ENCODE measurements at regions not wholly inside any gene's neighbourhood (a gene's known extent, or its start where the extent isn't known, plus 50 kb on each side); places are given as distances from the start of the nearest gene placed in this dataset.

DNA sequence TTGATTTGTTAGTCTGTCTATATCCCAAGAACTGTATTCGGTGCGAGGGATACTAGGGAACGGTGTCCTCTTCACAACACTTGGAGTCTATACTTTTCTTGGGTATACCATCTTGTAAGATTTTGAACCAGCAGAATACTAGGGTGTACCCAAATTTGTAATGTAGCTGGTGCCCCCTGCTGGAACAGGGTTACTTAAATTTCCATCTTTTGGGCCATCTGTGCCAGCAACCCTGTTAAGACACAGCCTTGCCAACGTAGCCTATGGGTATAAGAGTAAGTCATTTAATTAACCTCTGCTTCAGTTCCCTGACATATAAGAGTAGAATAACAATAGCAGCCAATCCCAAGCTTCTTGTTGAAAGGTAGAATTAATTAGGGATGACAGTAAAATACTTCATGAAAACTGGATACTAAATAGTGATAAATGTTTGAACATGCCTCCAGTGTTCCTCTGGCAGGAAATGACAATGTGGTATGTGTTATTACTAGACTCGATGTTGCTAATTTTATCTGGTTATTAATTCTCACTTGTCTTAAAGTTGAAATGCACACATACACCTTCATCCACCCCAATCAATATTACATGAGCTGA is 607.6 kb downstream of the FGF9 start:
- peak; percentile 8 for DNase-seq (ENCODE audit: low read depth)

DNA sequence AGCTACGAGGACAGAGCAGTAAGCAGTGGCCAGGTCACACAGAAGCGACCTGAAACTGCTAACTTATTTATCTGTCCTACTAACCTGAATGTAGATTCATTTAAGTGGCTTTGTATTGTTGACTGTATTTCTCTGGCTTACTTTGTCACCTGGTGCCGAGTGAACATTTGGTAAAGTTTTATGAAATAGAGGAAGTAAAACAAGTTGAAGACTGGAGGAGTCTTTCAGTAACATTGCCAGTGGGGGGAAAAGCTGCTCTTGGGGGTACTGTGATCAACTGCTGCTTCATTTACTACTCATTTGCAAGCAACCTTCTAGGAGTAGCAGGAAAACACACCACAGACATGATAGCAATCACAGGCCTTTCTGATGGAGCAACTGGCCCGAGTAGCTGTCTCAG is 615.0 kb downstream of the FGF9 start:
- DNase-seq (ENCODE audit: low read depth): no peak

DNA sequence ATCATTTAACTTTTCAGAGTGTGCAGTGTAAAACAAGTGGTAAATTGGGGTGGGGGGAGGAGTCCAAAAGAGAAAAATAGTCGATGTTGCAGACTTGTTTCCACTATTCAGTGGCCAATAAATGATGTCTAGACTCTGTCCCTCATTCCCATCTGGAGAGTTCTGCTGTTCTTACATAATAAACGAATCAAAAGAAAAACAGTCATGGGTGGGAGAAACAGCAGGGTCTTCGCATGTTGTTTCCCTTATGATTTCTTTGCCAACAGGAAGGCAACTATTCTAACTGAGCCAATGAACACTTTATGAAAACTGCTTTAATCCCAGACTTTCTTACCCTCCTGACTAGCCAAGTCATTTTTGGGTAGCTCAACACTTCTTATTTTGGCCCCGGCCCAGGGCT is 615.5 kb downstream of the FGF9 start:
- no peak for DNase-seq (ENCODE audit: low read depth)

DNA sequence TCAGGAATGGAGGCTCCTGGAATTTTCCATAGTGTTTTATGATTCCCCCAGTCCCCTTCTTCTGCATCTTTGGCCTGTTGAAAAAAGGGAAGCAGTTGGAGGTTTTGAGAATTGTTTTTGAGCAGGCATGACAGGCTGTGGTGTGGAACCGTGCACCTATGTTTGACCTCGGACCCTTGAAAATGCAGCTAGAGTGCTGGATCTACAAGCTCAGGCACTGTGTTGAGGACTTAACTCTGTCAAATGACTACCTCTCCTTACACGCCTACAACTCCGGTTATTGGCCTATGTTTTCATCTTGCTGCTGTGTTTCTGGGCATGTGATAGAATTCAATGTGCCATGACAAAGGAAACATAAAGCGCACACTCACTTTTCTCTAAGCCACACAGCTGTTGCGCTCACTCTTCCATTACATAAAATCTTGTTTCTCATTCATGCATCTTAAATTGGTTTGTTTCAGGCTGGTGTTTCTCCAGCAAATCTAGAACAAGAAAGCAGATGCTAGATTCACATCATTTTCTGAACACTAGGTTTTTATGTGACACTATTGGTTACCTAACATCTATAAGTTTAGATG is 616.6 kb downstream of the FGF9 start:
- no peak for DNase-seq (ENCODE audit: low read depth)

DNA sequence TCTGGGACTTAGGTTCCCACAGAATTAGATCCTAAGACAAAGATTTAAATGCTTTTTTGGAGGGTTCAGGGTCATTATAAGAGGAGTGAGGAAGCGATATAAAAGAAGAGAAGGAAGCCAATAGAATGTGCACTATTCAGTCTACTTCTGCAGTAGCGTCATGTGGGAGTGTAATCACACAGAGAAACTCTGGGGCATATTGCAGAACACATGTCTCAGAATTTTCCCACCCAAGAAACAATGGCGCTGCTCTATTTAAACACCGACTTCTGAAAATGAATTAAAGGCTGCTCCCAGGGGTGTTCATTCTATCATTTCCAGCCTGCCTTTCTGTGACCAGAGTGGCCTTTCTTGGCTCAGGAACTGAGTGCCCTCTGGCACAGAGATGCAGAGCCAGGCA is 617.6 kb downstream of the FGF9 start:
- DNase-seq (ENCODE audit: low read depth): no peak

DNA sequence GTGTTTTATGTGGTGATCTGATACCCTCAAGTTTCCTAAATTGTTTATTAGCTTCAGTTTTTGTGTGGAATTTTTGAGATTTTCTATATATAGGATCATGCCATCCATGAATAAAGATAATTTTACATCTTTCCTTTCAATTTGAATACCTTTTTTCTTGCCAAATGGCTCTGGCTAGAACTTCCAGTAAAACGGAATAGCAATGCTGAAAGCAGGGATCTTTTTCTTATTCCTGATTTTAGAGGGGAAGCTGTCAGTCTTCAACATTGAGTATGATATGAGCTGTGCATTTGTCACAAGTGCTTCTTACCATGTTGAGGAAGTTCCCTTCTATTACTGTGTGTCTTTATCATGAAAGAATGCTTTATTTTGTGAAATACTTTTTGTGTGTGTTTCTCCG is 618.8 kb downstream of the FGF9 start:
- no peak for DNase-seq (ENCODE audit: low read depth)

DNA sequence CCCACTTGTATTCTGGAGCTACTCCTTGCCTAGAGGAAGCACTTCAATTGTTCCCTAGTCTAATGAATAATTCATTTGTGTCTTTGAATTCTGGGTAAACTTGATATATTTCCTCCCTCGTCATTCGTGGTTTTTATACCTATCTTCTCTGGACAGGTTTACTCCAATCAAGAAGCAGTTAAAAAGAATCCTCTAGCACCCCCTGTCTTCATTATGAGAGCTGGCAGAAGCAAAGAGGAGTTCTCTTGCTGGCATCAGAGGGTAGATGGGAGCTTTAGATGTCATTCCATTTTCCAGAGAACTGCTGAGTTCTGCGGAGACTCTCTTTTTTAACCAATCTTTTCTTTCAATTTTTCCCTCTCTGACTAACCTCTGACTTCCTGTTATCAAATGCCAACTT is 627.7 kb downstream of the FGF9 start:
- no peak for DNase-seq (ENCODE audit: low read depth)

DNA sequence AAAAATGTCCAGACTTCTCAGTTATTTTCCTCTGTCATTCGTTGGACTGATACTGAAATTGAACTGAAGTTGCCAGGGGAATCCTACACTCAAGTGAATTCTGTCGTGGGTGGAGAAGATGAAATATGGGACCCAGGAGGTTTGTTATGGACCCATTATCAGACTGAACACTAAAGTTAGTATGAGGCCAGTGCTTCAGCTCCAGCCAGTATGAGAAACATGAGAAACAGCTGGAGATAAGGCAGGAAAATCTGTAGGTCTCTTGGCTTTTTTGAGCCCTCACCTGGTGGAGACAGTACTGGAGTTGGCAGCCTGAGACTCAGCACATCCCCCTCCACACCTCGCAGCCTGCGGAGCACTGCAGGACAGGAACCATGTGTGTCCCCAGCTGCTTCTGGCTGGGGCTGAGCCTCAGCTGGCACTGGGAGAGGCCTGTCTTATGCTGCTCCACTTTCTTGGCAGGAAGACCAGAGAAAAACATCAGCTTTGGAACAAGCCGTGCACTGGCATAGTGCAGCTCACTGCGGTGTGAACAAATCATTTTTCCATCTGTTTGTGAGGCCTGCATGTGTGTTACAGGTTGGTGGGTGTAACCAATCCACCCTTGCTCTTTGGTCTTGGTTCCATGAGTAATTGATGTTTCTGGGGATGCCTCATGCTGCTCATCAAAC is 641.0 kb downstream of the FGF9 start:
- DNase-seq (ENCODE audit: low read depth): no peak

DNA sequence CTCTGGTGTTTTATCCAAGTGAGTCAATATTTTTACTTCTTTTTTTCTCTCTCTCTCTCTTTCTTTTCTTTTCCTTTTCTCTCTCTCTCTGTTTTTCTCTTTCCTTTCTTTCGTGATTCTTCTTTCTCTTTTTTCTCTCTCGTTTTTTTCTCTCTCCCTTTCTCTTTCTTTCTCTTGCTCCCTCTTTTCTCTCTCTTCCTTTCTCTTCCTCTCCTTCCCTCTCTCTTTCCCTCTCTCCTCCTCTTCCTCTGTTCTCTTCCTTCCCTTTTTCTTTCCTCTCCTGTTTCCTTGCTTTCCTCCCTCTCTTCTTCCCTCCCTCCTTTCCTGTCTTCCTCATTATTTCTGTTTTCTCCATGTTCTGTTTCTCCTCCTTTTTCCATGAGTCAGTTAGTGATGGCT is 641.5 kb downstream of the FGF9 start:
- DNase-seq (ENCODE audit: low read depth): no peak

DNA sequence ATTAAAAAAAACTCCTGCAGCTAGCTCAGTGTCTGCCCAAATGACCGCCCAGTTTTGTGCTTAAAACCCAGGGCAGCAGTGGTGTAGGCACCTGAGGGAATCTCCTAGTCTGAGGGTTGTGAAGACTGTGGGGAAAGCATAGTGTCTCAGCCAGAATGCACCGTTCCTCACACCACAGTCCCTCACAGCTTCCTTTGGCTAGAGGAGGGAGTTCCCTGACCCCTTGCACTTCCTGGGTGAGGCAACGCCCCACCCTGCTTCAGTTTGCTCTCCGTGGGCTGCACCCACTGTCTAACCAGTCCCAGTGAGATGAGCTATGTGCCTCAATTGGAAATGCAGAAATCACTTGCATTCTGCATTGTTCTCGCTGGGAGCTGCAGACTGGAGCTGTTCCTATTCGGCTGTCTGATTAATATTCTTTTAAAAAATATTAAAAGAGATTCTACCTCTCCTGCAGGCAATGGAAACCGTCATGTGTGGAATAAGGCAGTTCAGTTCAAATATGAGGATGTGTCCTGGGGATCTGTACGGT is 645.7 kb downstream of the FGF9 start:
- DNase-seq (ENCODE audit: low read depth): no peak

DNA sequence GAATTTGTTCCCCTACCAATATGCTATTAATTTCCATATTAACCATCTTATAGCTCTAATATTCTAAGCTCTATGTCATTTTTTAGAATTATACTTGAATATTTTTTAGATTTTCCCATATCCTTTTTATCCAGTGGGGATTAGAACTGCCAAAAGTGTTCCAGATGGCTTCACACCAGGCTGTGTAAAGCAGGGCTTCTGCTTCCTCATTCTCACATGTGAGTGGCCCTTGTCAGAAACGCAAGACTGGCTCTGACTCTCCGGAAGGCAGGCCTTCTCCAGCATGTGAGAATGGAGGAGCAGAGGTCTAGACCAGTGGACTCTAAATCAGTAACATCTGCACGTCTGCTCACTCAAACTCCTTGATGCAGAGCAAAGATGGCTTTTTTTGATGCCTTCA is 650.1 kb downstream of the FGF9 start:
- DNase-seq (ENCODE audit: low read depth): no peak

DNA sequence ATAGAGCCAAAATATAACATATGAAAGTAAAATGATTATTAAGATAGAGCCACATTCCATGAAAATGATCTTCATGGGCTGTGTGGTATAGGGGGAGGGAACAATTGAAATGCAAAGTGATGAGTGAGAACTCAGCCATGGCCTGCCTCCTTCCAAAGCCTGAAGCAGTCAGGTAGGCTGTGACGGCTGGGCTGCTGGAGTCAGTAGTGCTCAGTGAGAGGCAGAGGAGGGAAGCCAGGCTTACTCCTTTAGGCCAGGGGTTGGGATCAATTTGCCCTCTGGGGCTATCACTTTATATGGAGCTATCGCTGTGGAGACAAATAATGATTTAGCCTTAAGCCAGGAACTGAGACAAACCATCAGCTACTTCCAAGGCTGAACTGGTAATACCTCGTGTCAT is 654.9 kb downstream of the FGF9 start:
- no peak for DNase-seq (ENCODE audit: low read depth)

DNA sequence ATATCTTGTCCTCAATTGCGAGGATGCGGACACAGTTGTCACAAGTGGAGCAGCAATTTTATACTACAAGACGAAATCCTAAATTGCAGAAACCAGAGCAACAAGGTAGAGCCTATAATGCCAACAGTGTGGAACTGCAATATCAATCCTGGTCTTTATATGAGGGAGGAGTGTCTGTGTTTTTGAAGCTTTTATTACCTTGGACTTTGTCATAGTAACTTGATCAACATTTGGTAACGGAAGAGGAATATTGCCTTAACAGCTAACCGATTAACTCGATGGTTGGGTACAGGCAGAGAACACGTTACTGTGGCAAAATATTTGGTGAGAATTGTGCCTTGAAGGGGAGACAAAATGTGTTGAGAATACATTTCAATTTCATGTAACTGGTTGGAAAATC is 661.5 kb downstream of the FGF9 start:
- DNase-seq (ENCODE audit: low read depth): no peak

DNA sequence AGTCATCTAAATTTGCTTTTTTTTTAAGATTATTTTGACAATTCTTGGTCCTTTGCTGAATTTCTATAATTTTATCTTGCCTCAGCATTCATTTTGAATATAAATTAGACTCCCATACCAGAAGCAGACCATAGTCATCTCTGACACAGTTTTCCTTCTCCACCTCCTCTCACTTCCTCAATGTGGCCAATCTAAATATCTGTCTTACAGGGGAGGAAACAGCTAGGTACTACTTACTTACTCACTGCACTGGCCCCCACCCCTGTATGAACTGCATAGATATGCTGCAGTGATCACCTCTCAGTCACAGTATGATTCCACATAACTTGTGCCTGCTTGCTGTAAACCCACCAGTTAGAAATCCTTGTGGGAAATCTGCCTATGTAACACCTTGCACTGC is 665.6 kb downstream of the FGF9 start:
- no peak for DNase-seq (ENCODE audit: low read depth)

DNA sequence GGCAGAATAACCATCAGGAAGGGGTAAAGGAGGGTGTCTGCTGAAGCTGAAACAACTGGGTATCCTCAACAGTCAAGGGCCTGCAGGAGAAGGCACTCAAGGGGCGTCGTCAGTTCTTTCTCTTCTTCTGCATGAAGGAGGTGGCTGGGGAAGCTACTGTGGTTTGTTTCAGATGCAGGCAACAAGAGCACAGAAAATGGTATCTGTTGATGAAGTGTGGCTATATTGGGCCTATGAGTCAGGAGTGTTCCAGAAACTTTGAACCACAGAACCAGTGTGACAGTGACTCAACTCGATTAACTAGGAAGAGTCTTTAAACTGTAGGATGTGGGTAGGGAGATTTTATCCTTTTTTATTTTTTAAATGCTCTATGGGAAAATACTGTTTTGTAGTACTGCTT is 686.3 kb downstream of the FGF9 start:
- DNase-seq (ENCODE audit: low read depth): peak; percentile 64

DNA sequence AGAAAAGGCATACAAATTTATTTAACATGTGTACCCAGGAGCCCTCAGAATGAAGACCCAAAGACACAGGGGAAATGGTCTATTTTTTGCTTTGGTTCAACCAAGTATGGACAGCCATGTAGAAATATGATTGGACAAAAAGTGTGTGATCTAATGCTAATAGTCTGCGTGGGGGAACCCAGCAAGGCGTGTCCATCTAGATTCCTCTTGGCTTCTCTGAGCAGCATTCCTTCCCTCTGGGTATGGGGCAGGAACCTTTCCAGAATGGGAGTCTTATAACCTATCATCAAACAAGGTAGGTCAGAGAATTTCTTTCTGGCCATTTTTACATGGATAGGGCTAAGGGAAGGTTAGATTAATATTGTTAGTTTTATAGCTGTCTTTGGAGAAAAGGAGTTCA is 698.2 kb downstream of the FGF9 start:
- no peak for DNase-seq (ENCODE audit: low read depth)

DNA sequence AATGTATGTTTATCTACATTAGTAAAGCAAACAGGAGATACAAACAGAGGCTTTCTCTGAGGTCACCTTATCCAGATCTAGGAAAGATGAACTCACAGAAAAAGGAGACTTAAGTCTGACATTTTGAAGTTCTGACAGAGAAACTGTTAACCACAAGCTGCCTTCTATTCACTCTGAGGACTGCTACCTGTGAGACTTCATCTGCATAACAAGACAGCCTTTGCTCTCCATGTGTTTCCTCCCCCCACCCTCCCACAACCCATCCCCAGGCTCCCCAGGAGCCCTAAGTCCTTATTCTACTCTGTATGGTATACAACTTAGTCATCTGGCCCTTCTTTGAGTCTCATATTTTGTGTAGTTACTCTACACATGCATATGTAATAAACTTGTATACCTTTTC is 699.0 kb downstream of the FGF9 start:
- DNase-seq (ENCODE audit: low read depth): no peak

DNA sequence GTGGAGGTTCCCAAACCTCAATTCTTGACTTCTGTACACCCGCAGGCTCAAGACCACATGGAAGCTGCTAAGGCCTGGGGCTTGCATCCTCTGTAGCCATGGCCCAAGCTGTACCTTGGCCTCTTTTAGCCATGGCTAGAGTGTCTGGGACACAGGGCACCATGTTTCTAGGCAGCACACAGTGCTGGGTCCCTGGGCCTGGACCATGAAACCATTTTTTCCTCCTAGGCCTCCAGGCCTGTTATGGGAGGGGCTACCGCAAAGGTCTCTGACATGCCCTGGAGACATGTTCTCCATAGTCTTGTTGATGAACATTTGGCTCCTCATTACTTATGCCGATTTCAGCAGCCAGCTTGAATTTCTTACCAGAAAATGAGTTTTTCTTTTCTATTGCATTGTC is 701.4 kb downstream of the FGF9 start:
- no peak for DNase-seq (ENCODE audit: low read depth)

DNA sequence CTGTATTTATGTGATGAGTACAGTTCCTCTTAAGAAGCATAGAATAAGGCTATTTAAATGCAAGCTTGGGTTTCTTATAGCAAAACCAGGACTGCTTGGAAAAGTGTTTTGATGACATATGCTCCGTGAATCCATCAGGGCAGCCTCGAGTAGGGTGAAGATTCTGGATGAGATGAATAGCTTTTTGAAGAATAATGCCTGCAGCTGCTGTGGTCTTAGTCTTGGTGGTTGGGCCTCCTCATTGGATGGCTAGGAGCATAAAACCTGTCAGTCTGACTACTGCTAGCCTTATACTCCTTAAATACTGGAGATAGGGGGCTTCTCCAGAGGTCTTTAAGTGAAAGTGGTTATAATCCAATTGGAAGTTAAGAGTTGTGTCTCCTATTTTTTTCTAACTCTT is 704.3 kb downstream of the FGF9 start:
- no peak for DNase-seq (ENCODE audit: low read depth)

DNA sequence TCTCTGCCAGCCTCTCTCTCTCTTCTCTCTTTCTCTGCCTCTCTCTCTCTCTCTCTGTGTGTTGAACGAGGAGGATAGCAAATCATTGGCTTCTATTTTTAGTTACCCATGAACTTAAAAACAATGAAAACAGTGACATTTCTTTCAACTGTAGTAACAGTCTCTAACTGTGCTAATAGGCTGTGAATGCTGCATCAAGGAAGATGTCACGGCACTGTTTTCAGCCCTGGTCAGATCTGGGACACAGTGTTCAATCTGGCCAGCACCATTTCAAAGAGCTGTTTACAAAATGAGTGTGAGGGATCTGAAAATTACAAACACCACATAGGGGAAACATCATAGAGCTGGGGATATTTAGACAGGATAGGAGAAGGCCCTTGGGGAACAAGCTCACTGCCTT is 717.0 kb downstream of the FGF9 start:
- no peak for DNase-seq (ENCODE audit: low read depth)

DNA sequence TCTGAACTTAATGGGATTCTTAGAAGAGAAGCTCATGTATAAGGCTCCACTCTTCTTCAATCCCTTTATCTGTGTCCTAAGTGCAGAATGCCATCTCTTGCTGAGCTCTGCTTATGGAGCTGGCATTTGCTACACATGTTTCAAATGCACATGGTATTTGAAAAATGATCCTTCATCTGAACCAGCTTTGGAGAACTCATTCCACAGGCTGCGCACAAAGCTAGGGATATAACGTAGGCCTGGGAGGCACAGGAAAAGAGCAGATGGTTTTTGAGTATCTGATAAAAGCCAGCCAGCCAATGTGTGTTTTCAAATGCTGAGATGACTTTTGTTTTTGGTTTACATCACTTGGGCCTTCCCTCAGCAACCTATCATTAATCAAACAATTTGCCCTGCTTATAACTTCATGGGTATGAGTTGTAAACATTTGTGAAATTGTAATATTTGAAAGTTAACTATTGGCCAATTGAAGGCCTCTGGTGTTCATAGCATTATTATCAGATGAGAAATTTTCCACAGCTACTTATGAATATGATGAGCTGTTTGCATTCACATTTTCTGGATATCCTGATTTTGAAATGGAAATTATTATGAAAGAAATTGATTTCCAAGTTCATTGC is 729.0 kb downstream of the FGF9 start:
- no peak for DNase-seq (ENCODE audit: low read depth)

DNA sequence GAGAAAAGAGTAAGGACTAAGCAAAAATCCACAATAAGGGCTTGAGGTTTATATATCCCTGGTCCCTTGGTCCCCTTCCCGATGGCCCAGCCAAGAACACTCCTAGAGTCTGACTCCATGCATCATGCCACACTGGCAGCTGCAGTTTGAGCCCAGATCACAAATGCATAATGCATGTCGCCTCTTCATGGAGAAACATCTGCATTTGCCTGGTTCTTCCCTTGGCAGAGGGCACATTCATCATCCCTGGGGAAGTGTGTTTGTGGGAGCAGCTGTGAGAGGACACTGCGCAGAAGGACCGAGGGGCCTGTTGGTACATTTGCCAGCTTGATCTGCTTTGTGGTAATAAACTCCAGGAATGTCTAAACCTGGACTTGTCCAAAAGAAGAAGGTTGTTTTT is 731.8 kb downstream of the FGF9 start:
- DNase-seq (ENCODE audit: low read depth): no peak

DNA sequence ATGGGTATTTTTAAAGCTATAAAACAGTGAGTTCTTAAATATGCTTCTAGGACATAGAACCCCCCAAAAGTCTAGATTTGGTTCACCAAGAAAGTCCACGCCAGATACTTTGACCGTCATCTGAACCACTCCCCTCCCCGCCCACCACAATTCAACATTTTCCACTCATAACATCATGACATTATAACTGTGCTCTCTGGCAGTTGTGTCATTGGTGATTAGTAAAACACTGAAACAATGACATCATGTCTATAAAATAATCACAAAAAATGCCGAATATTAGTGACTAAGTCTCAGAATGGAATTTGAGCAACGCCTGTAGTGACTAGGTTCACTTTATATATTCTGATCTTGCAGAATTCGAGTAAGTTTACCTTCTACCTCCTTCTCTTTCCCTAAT is 732.3 kb downstream of the FGF9 start:
- DNase-seq (ENCODE audit: low read depth): no peak
